Peyer's patch (tissue), 4 donors: ENCODE measurements at regions not wholly inside any gene's neighbourhood (a gene's known extent, or its start where the extent isn't known, plus 50 kb on each side); places are given as distances from the start of the nearest gene placed in this dataset.

Experiments
- CTCF ChIP-seq, 6 experiments: fragments of 450-650 bp in 4 of 6; fragments of 200-600 bp in 2 of 6; sonication (generic) in 1 of 6; IDR thresholded peaks; one replicate each; pipeline ENCODE4 v1.5.1; 2017 to 2019; ENCODE audit warnings: antibody characterized with exemption in 6 of 6, mild to moderate bottlenecking in 3 of 6, moderate library complexity in 1 of 6
- POLR2A ChIP-seq, 2 donors: fragments of 450-650 bp; IDR thresholded peaks; one replicate each; pipeline ENCODE4 v1.5.1; 2017; ENCODE audit warnings: antibody characterized with exemption in 2 of 2, mild to moderate bottlenecking in 2 of 2, moderate library complexity in 2 of 2

GRCh38 chr2:186209532-186209931, 276.5 kb upstream of the ZC3H15 start:
- TF ChIP-seq CTCF (IDR thresholded peaks at IDR 0.05) (no peak), POLR2A (IDR thresholded peaks at IDR 0.05) (no peak)
